Rectal smooth muscle tissue (tissue), 1 donor: ENCODE measurements at regions not wholly inside any gene's neighbourhood (a gene's known extent, or its start where the extent isn't known, plus 50 kb on each side); places are given as distances from the start of the nearest gene placed in this dataset.
"Not testable (repeated sequence)": the region's sequence is repeated elsewhere in the genome, so short reads cannot be mapped to it uniquely, and the experiment has no call there.

Source experiments
- H3K27ac ChIP-seq: one replicate; pipeline ENCODE4 v1.7.0; 2013; ENCODE audit warnings: low read depth, low read length, inconsistent platforms
- H3K27me3 ChIP-seq: one replicate; pipeline ENCODE4 v1.7.0; 2013; ENCODE audit warnings: low read length; ENCODE audit not compliant: control insufficient read depth, insufficient read depth
- H3K36me3 ChIP-seq: one replicate; pipeline ENCODE4 v1.7.0; 2013; ENCODE audit warnings: low read length; ENCODE audit not compliant: control insufficient read depth, insufficient read depth
- H3K4me1 ChIP-seq: one replicate; pipeline ENCODE4 v1.7.0; 2013; ENCODE audit warnings: low read length; ENCODE audit not compliant: control insufficient read depth, insufficient read depth
- H3K4me3 ChIP-seq: one replicate; pipeline ENCODE4 v1.7.0; 2013; ENCODE audit warnings: low read length
- H3K9ac ChIP-seq: one replicate; pipeline ENCODE4 v1.7.0; 2013; ENCODE audit warnings: low read length

DNA sequence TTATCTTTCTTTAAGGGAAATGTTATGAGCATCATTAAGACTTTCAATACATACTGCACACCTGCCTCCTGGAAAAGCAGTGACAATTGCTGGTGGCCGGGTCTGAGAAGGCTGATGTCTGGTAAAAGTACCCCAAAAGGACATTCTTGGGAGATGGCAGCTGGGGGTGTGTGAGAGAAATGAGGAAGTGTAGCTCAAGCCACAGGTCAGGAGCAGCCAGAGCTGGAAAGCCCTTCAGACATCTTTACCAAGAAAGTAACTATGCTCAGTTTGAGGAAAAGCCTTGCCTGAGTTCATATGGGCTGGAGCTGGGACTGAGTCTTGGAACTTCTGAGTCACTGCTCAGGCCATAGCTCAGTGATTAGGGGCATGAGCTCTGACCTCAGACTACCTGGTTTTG is 94.7 kb upstream of the N4BP1 start:
- Histone ChIP-seq H3K4me1 (no peaks in the 10 kb centered on the region), H3K27me3 (no peaks in the 10 kb centered on the region), H3K27ac (no peak overlapping the region), H3K36me3 (no peaks in the 10 kb centered on the region), H3K4me3 (no peak overlapping the region), H3K9ac (no peak overlapping the region)

DNA sequence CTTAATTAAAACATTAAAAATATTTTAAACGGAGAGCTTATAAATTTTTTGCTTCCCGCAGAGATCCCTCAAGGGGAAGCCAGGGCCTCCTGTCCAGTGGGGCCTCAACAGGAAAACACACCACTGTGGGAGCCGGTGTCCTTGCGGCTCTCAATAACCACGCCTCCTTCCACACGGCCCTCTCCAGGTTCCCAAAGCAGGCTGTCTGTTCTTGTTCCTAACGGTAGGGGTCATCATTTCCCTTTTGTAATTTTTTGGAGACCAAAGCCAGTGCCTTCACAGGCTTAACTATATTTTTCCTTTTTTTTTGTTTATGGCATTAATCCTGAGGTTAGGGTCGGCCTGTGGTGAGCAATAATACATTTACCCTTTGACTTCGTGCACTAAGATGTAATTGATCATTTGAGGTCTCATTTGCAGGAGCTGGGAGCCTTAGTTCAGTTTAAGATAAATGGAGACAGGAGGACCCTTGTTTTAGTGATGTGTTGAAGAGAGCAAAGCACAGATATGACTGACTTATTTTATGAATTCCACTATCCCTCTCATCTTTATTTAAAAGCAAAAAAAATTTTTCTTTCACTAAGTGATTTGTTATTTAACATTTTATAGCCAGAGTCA is 77.5 kb upstream of the N4BP1 start:
- Histone ChIP-seq H3K4me1 (no peaks in the 10 kb centered on the region), H3K36me3 (no peaks in the 10 kb centered on the region), H3K27me3 (no peaks in the 10 kb centered on the region), H3K4me3 (no peak overlapping the region), H3K9ac (no peak overlapping the region), H3K27ac (no peak overlapping the region)

GRCh38 chr16:48684148-48684547 is 74.2 kb upstream of the N4BP1 start:
- H3K4me3 ChIP-seq = no peak overlapping the region

DNA sequence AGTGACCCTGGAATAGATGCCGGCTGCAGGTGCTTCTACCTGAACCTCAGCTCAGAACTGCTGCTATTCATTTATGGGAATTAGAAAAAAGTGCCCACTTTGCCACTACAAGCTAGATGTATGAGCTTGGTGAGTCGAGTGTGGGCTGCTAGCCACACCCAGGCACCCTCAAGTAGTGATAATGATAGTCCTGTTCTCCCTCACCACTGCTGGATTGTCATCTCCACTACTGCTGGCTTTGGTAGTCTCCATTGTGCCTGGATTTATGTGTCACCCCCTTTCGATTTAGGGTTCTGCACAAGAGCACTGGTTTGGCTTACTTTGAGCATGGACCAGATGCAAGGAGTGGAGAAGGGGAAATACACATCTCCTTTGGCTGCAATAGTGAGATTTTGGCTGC is 73.0 kb upstream of the N4BP1 start:
- Histone ChIP-seq H3K36me3 (no peaks in the 10 kb centered on the region), H3K4me1 (no peaks in the 10 kb centered on the region), H3K27ac (no peak overlapping the region), H3K9ac (no peak overlapping the region), H3K4me3 (no peak overlapping the region), H3K27me3 (no peaks in the 10 kb centered on the region)

More at GRCh38 chr16:48684148-48684547, 74.2 kb upstream of the N4BP1 start:
- no peak overlapping the region for H3K9ac ChIP-seq
- no peaks in the 10 kb centered on the region for H3K27me3 ChIP-seq
- H3K4me1 ChIP-seq = no peaks in the 10 kb centered on the region
- no peaks in the 10 kb centered on the region for H3K36me3 ChIP-seq
- no peak overlapping the region for H3K27ac ChIP-seq

GRCh38 chr16:48681520-48681919 is 71.5 kb upstream of the N4BP1 start:
- Histone ChIP-seq H3K27me3 (no peaks in the 10 kb centered on the region), H3K27ac (no peak overlapping the region), H3K9ac (no peak overlapping the region), H3K4me3 (no peak overlapping the region), H3K4me1 (no peaks in the 10 kb centered on the region), H3K36me3 (no peaks in the 10 kb centered on the region)

GRCh38 chr16:48680881-48681280 is 70.9 kb upstream of the N4BP1 start:
- Histone ChIP-seq H3K4me1 (no peaks in the 10 kb centered on the region), H3K36me3 (no peaks in the 10 kb centered on the region), H3K9ac (no peak overlapping the region), H3K27ac (no peak overlapping the region), H3K4me3 (no peak overlapping the region), H3K27me3 (no peaks in the 10 kb centered on the region)

- Histone ChIP-seq H3K4me1 (no peaks in the 10 kb centered on the region), H3K36me3 (no peaks in the 10 kb centered on the region), H3K9ac (no peak overlapping the region), H3K27ac (no peak overlapping the region), H3K27me3 (no peaks in the 10 kb centered on the region), H3K4me3 (no peak overlapping the region)
Measured at GRCh38 chr16:48676836-48677235, 66.9 kb upstream of the N4BP1 start.

DNA sequence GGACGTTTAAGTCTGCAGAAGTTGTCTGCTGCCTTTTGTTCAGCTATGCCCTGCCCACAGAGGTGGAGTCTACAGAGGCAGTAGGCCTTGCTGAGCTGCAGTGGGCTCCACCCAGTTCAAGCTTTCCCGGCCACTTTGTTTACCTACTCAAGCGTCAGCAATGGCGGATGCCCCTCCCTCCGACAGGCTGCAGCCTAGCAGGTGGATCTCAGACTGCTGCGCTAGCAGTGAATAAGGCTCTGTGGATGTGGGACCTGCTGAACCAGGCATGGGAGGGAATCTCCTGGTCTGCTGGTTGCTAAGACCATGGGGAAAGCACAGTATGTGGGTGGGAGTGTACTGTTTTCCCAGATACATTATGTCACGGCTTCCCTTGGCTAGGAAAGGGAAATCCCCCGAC is 58.2 kb upstream of the N4BP1 start:
- not testable (repeated sequence) for H3K4me3 ChIP-seq, H3K4me1 ChIP-seq, H3K27me3 ChIP-seq, H3K9ac ChIP-seq, H3K36me3 ChIP-seq, H3K27ac ChIP-seq

DNA sequence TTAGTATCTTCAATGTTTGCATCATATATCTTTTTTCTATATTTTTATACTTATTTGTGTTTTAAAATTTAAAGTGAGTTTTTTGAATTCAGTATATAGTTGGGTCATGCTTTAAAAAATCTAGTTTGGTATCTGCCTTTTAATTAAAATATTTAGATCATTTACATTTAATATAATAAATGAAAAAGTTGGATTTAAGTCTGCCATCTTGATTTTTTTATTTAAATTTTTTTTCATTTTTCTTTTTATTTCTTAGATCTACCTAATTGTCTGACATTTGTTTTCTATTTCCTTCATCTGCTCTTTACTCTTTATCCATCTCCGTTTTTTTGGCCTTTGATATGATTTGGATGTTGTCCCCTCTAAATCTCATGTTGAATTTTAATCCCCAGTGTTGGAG is 50.0 kb upstream of the N4BP1 start:
- Histone ChIP-seq H3K4me1 (no peaks in the 10 kb centered on the region), H3K27ac (no peak overlapping the region), H3K9ac (no peak overlapping the region), H3K4me3 (no peak overlapping the region), H3K27me3 (no peaks in the 10 kb centered on the region), H3K36me3 (no peaks in the 10 kb centered on the region)
